Superior temporal gyrus (tissue), 1 donor: ENCODE measurements at regions not wholly inside any gene's neighbourhood (a gene's known extent, or its start where the extent isn't known, plus 50 kb on each side); places are given as distances from the start of the nearest gene placed in this dataset.

Experiments
- DNase-seq: peaks from one replicate; pipeline ENCODE4 v3.0.0-alpha.2; 2016; ENCODE audit errors: extremely low spot score

- no peak for DNase-seq
These were observed 98.2 kb upstream of the ZNF32 start for GRCh38 chr10:43746906-43747305.

DNA sequence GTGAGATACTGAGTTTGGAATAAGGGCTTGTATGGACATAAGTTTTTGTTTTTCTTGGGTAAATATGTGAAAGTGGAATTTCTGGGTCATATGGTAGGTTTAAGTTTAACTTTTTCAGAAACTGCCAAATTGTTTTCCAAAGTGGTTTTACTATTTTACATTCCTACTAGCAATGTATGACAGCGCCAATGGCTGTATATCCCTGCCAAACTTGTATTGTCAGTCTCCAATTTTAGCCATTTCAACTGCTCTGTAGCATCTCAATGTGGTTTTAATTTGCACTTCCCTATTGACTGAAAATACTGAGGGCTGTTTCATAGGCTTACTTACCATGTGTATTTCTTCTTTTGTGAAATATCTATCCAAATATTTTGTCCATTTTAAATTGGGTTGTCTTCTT, 90.5 kb upstream of the ZNF32 start:
- DNase-seq: no peak

DNA sequence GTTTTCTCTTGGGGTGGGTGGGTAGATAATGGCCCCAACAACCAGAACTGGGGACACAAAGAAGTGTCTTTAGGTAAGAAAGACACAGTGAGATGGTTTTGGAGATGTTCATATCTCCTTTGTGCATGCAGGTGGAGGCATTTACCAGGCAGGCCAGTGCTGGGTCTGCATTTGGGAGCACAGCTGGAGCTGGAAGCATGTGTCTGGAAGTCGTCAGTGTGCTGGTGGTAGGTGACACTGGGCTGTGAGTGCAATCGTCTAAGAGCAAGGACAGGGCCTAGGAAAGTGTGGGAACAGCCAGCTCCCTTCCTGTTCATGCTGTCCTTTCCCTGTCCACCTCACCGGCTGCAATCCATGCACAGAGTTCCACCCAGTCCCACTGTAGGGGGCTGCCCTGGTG, 88.3 kb upstream of the ZNF32 start:
- no peak for DNase-seq

- DNase-seq: no peak
These were observed 87.2 kb upstream of the ZNF32 start for GRCh38 chr10:43735907-43736306.

DNA sequence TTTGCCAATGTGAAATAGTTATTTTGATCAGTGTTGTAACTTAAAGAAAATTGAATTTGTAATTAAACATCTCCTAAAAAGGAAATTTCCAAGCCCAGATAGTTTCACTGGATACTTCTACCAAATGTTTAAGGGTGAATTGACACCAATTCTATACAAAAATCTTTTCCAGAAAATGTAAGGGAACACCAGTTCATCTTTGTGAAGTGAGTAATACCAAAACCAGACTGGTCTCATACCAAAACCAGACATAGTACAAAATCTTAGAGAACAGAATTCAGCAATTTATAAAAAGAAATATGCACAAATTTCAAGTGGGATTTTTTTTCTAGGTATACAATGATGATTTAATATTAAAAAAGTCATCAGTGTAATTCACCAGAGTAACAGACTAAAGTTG, 86.0 kb upstream of the ZNF32 start:
- no peak for DNase-seq

GRCh38 chr10:43731486-43731885, 82.8 kb upstream of the ZNF32 start:
- no peak for DNase-seq

DNA sequence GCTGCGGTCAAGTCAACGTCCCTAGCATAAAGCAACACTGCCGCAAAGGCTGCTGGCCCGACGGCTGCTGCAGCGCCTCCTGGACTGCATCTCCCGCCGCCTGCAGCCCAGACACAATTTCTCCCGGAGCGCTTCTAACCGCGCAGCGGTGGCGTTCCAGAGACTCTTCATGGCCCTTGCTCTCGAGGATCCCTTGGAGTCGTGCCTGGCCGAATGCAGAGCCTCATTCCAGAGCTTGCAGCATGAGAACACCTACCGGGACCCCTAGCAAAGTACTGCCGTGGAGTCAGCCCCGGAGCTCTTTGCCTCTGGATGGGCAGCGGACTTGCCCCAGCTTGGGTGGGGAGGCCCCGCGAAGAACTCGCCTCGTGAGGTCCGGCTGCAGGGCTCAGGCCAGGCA, 79.7 kb upstream of the ZNF32 start:
- no peak for DNase-seq

GRCh38 chr10:43727935-43728334, 79.3 kb upstream of the ZNF32 start:
- no peak for DNase-seq

GRCh38 chr10:43715334-43715733, 66.7 kb upstream of the ZNF32 start:
- DNase-seq: no peak

DNA sequence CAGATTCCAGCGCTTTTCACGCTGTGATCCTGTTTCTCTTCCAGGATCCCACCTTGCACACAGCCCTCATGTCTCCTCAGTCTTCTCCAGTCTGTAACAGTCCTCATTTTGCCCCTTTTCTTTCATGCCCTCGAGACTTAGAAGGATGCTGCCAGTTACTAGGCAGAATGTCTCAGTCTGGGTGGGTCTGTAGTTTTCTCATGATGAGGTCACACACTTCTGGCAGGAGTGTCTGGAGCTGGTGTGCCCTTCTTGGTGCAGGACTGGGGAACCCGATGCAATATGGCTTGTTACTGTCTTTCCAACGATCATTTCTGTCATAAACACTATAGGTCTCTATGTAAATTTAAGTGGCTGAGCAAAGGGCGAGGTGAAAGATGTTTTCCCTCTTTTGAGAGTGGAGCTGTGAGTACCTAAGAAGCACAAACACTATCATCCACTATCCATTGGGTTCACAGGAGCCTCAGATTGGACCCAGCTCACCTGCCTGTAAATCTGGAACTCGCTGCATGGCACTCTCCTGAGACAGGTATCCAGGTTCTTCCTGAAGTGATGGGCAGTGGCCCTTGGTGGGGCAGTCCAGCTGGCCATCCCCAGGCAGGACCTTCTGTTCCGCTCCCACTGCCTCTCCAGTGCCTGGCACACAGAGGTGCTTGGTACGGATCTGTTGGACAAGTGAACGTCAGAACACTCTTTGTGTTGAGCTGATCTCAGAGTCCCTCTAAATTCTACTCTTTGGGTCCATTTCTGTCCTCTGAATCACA, 64.3 kb upstream of the ZNF32 start:
- DNase-seq: no peak

DNA sequence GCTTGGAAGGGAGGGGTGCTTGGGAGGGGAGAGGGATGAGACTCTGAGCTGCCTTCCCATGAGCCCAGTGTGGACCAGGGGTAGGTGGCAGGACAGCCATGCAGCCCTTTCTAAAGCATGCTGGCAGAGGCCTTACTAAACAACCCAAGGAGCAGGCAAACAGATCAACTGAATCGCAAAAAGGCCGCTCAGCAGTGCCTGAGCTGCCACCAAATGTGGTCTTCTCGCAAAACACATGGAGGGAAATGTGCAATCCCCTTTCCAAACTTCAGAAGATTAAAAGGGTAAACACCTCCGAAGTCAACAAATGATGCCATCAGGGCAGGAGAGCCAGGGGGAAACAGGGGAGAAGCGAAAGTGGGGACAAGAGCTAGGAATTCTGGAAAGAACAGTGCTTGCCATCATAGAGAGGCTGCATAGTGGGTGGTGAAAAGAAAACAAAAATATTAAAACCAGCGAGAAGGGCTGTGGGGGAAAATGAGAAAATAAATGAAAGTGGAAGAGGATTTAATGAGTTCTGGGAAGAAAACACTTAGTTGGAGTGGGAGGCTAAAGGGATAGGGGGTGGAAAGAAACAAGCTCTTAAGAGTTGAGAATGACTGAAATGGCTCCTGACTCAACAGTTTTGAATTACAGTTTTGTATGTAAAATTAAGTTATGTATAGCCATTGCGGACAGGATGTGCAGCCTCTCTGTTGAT, 62.2 kb upstream of the ZNF32 start:
- no peak for DNase-seq

GRCh38 chr10:43708262-43708661, 59.6 kb upstream of the ZNF32 start:
- DNase-seq: no peak

DNA sequence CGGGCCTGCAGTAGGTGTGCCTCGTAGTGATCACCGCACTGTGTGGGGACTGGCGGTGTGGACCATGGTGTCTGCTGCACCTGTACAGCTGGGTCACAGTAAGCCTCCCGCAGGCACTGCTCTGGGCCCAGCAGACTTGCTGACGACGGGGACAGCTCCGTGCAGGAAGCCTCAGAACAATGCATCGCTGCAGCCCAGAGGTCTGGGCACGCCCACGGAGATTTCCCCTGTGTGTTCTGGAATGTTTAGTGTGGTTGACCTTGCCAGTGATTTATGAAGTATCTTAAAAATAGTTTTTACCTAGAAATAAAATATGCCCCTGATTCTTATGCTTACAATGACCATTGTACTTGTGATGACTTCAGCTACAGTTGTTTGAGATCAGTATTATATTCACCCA, 59.1 kb upstream of the ZNF32 start:
- no peak for DNase-seq

- no peak for DNase-seq
These were observed 57.5 kb upstream of the ZNF32 start for GRCh38 chr10:43706166-43706565.

GRCh38 chr10:43703286-43703685, 54.6 kb upstream of the ZNF32 start:
- DNase-seq: no peak

DNA sequence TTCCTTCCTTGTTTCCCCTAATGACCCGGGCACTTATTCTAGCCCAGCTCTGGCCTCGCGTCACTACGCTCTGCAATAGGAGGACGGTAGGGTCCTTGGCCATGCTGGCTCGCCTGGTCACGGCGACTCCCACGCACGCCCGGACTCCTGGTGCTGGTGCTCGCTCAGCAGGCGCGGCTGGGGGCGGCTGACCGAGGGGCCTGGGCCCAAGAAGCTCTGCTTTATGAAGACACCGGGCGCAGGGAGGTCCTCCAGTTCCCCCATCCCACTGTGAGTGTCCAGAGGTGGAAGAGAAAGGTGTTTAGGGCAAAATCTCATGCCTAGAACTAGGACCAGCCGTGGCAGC, 54.2 kb upstream of the ZNF32 start:
- no peak for DNase-seq

DNA sequence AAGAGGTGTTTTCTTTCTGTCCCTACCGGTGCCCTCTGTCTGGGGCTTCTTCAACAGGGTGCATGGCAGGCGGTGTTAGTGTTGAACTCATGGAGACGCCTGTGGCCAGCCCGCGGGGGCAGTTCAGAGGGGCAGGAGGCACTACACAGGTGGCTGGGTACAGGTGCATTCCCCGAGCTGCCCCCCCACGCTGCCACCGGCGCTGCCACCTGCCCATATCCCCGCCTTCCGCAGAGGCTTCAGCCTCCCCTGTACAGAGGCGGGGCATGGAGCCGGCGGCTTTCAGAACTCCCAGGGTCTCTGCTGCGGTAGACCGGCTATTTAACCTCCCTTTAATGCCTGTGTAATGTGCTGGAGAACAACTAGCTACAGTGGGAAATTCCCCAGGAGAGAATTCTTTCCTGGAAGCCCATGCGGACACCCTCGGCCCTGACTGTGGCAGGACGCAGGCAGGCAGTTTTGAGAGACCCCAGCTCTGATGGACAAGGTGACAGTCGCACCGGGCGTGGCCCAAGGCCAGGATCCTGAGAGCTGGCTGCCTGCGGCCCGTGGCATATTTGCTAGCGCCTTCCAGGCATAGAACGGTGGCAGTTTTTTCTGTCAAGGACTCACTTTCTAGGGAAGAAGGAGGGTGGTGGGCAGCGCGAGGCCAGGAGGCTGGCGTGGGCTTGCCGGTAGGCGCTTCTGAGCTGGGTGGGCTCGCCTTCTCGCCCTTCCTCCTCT, 53.7 kb upstream of the ZNF32 start:
- DNase-seq: no peak

- no peak for DNase-seq
These were observed 52.6 kb upstream of the ZNF32 start for GRCh38 chr10:43701295-43701694.

GRCh38 chr10:43700306-43700705, 51.6 kb upstream of the ZNF32 start:
- no peak for DNase-seq

DNA sequence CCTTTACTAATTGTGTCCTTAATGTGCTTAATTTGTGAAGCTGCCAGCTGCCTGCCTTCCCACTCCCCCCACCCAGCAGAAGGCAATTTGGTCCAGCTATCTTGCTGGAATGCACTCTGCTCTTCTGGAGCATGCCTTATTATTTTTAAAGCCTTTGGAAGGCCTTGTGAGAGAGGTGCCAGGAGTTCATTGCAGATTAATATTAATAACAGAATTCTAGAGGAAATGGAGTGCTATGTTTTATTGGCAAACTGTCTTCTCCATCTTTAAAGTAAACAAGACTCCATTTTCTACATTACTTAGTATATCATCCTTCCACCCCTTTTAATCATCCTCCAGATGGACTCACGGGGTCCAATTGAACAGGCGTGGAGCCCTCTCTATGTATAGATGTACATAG, 50.8 kb upstream of the ZNF32 start:
- DNase-seq: no peak
